Keratinocyte (primary cell): ENCODE measurements at regions not wholly inside any gene's neighbourhood (a gene's known extent, or its start where the extent isn't known, plus 50 kb on each side); places are given as distances from the start of the nearest gene placed in this dataset.

Experiments
- DNase-seq: peaks from one replicate; pipeline ENCODE4 v3.0.0-alpha.2; 2011; ENCODE audit warnings: low read depth, missing footprints, low spot score
- FAIRE-seq: peaks from 2 replicates; lab custom pipeline; 2011; peaks lifted over from hg19 to GRCh38; lab: Jason Lieb, UNC
- H2AFZ ChIP-seq: 2 replicates; pipeline ENCODE4 v1.6.0; 2012; ENCODE audit warnings: low read length, control low read depth, inconsistent platforms; ENCODE audit not compliant: control insufficient read depth
- H3K27ac ChIP-seq: 2 replicates; pipeline ENCODE4 v1.5.1; 2011; ENCODE audit warnings: low read length; ENCODE audit not compliant: control insufficient read depth, insufficient read depth
- H3K27me3 ChIP-seq: 3 replicates; pipeline ENCODE4 v1.6.0; 2011; ENCODE audit warnings: low read length; ENCODE audit not compliant: control insufficient read depth, insufficient read depth; ENCODE audit errors: extremely low read depth
- H3K36me3 ChIP-seq, 2 experiments: 2 replicates in 1 of 2; 3 replicates in 1 of 2; pipeline ENCODE4 v1.5.1; 2011; ENCODE audit warnings: low read length in 2 of 2, mild to moderate bottlenecking in 1 of 2; ENCODE audit not compliant: control insufficient read depth in 2 of 2, insufficient read depth in 2 of 2; ENCODE audit errors: extremely low read depth in 1 of 2
- H3K4me1 ChIP-seq: 3 replicates; pipeline ENCODE4 v1.5.1; 2011; ENCODE audit warnings: low read length; ENCODE audit not compliant: control insufficient read depth, insufficient read depth; ENCODE audit errors: extremely low read depth
- H3K4me2 ChIP-seq: 3 replicates; pipeline ENCODE4 v1.6.0; 2011; ENCODE audit warnings: low read depth, low read length; ENCODE audit not compliant: control insufficient read depth, insufficient read depth; ENCODE audit errors: extremely low read depth
- H3K4me3 ChIP-seq, 3 experiments: fragments of 200-600 bp in 1 of 3; sonication (generic) in 1 of 3; 2 replicates in 2 of 3; 3 replicates in 1 of 3; pipeline ENCODE4 v1.5.1; 2011 to 2016; ENCODE audit warnings: low read length in 3 of 3, mild to moderate bottlenecking in 3 of 3, control low read depth in 2 of 3, inconsistent platforms in 1 of 3, low read depth in 1 of 3, mixed read lengths in 1 of 3, mixed run types in 1 of 3, moderate library complexity in 1 of 3; ENCODE audit not compliant: control insufficient read depth in 2 of 3, insufficient read depth in 2 of 3; ENCODE audit errors: extremely low read depth in 1 of 3
- H3K79me2 ChIP-seq: 2 replicates; pipeline ENCODE4 v1.6.0; 2012; ENCODE audit warnings: low read length; ENCODE audit not compliant: control insufficient read depth, insufficient read depth
- H3K9ac ChIP-seq: 3 replicates; pipeline ENCODE4 v1.6.0; 2011; ENCODE audit warnings: low read length; ENCODE audit not compliant: control insufficient read depth, insufficient read depth; ENCODE audit errors: extremely low read depth
- H3K9me1 ChIP-seq: 3 replicates; pipeline ENCODE4 v1.6.0; 2011; ENCODE audit warnings: low read length; ENCODE audit not compliant: control insufficient read depth, insufficient read depth; ENCODE audit errors: extremely low read depth
- H3K9me3 ChIP-seq: 2 replicates; pipeline ENCODE4 v1.5.1; 2012; ENCODE audit warnings: low read depth, low read length; ENCODE audit not compliant: control insufficient read depth
- H4K20me1 ChIP-seq: 3 replicates; pipeline ENCODE4 v1.6.0; 2011; ENCODE audit warnings: low read length; ENCODE audit not compliant: control insufficient read depth, insufficient read depth; ENCODE audit errors: extremely low read depth
- EZH2 ChIP-seq: IDR thresholded peaks from one replicate; pipeline ENCODE4 v1.6.1; 2012; ENCODE audit warnings: inconsistent platforms, mild to moderate bottlenecking, low read length, moderate library complexity
- dilution Hi-C: fragments of 300-500 bp; cut with MboI; formaldehyde crosslinking; loops from one replicate; pipeline ENCODE4 v1.7.0; 2020; ENCODE audit warnings: low sequenced_read_pairs; ENCODE audit not compliant: extremely low pct_ligation_motif_present
- TF ChIP-seq, protein P1 (sequence below), 3 experiments: IDR thresholded peaks in 1 of 3; conservative IDR thresholded peaks in 1 of 3; optimal IDR thresholded peaks in 1 of 3; 2 replicates in 2 of 3; 3 replicates in 1 of 3; pipeline versions ENCODE3 to v1.5.1; 2011; ENCODE audit warnings: low read length in 3 of 3, mild to moderate bottlenecking in 3 of 3, moderate library complexity in 2 of 3, control low read depth in 1 of 3, inconsistent platforms in 1 of 3; ENCODE audit not compliant: insufficient read depth in 2 of 3; ENCODE audit errors: extremely low read depth in 1 of 3

DNA sequence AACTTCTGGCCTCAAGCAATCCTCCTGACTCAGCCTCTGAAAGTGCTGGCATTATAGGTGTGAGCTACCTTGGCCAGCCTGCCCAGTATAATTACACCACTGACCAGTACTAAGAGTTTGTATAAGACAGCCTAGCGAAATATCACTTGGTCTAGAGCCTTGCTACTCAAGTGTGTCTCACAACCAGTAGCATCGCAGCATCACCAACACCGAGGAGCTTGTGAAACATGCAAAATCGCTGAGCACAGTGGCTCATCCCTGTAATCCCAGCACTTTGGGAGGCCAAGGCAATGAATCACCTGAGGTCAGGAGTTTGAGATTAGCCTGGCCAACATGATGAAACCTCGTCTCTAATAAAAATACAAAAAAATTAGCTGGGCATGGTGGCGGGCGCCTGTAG lies 102.0 kb upstream of the GATB start:
- no peaks in the 10 kb centered on the region for H3K9me3 ChIP-seq
- H3K36me3 ChIP-seq = no peaks in the 10 kb centered on the region
- no peaks in the 10 kb centered on the region for H3K9me1 ChIP-seq
- H3K27ac ChIP-seq = no peak overlapping the region
- H3K4me3 ChIP-seq = no peak overlapping the region
- dilution Hi-C loops = no loop called here
- no peak overlapping the region for H2AFZ ChIP-seq
- H3K4me1 ChIP-seq = no peaks in the 10 kb centered on the region
- H4K20me1 ChIP-seq = no peaks in the 10 kb centered on the region
- no peaks in the 10 kb centered on the region for H3K79me2 ChIP-seq
- H3K4me2 ChIP-seq = no peak overlapping the region
- TF ChIP-seq EZH2 = no peak
- TF ChIP-seq, protein P1, sequence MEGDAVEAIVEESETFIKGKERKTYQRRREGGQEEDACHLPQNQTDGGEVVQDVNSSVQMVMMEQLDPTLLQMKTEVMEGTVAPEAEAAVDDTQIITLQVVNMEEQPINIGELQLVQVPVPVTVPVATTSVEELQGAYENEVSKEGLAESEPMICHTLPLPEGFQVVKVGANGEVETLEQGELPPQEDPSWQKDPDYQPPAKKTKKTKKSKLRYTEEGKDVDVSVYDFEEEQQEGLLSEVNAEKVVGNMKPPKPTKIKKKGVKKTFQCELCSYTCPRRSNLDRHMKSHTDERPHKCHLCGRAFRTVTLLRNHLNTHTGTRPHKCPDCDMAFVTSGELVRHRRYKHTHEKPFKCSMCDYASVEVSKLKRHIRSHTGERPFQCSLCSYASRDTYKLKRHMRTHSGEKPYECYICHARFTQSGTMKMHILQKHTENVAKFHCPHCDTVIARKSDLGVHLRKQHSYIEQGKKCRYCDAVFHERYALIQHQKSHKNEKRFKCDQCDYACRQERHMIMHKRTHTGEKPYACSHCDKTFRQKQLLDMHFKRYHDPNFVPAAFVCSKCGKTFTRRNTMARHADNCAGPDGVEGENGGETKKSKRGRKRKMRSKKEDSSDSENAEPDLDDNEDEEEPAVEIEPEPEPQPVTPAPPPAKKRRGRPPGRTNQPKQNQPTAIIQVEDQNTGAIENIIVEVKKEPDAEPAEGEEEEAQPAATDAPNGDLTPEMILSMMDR (optimal IDR thresholded peaks at IDR 0.05 in 1 of 3, IDR thresholded peaks at IDR 0.05 in 1 of 3, conservative IDR thresholded peaks at IDR 0.05 in 1 of 3; ENCODE audit: extremely low read depth in 1 of 3, insufficient read depth in 2 of 3, low read length in 3 of 3) = no peak
- no peak for FAIRE-seq
- H3K27me3 ChIP-seq = no peaks in the 10 kb centered on the region
- no peak overlapping the region for H3K9ac ChIP-seq
- no peak for DNase-seq

DNA sequence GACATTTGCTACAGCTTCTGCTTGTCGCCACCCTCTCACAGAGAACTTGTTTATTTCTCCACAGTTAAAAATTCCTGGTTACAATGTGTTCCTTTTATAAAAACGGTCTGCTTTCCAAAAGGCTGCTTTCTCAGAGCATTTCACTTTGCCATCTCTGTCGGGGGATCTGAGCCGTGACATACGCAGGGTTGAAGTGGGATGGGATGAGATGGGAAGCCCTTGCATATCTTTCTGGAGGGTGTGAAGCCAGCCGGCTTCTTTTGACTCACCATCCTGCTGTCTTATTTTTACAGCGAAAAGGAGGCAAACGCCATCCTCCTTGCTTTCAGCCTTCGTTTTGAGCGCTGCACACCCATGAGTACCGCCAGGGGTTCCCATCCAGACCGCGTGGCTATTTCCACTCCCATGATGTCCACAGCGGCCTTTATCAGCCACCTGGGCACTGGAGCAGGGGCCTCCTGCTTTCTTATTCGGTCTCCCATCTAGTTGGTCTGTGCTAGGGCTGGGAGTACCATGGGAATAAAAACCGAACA lies 99.8 kb upstream of the GATB start:
- H3K4me1 ChIP-seq = peaks cover 3% of the 10 kb centered on the region
- dilution Hi-C loops = no loop called here
- no peak overlapping the region for H2AFZ ChIP-seq
- H3K36me3 ChIP-seq = no peaks in the 10 kb centered on the region
- H3K9ac ChIP-seq = no peak overlapping the region
- no peak for DNase-seq
- no peak overlapping the region for H3K27ac ChIP-seq
- no peaks in the 10 kb centered on the region for H3K9me1 ChIP-seq
- H3K9me3 ChIP-seq = no peaks in the 10 kb centered on the region
- H3K27me3 ChIP-seq = no peaks in the 10 kb centered on the region
- no peak for TF ChIP-seq EZH2
- TF ChIP-seq, protein P1 (optimal IDR thresholded peaks at IDR 0.05 in 1 of 3, IDR thresholded peaks at IDR 0.05 in 1 of 3, conservative IDR thresholded peaks at IDR 0.05 in 1 of 3; ENCODE audit: extremely low read depth in 1 of 3, insufficient read depth in 2 of 3, low read length in 3 of 3) = no peak
- no peak overlapping the region for H3K4me3 ChIP-seq
- H3K79me2 ChIP-seq = no peaks in the 10 kb centered on the region
- no peak overlapping the region for H3K4me2 ChIP-seq
- FAIRE-seq = no peak
- H4K20me1 ChIP-seq = no peaks in the 10 kb centered on the region
